Keratinocyte (primary cell): ENCODE measurements at regions not wholly inside any gene's neighbourhood (a gene's known extent, or its start where the extent isn't known, plus 50 kb on each side); places are given as distances from the start of the nearest gene placed in this dataset.

ENCODE experiments used
- DNase-seq: peaks from one replicate; pipeline ENCODE4 v3.0.0-alpha.2; 2011; ENCODE audit warnings: low read depth, missing footprints, low spot score
- FAIRE-seq: peaks from 2 replicates; lab custom pipeline; 2011; peaks lifted over from hg19 to GRCh38; lab: Jason Lieb, UNC
- H2AFZ ChIP-seq: 2 replicates; pipeline ENCODE4 v1.6.0; 2012; ENCODE audit warnings: low read length, control low read depth, inconsistent platforms; ENCODE audit not compliant: control insufficient read depth
- H3K27ac ChIP-seq: 2 replicates; pipeline ENCODE4 v1.5.1; 2011; ENCODE audit warnings: low read length; ENCODE audit not compliant: control insufficient read depth, insufficient read depth
- H3K27me3 ChIP-seq: 3 replicates; pipeline ENCODE4 v1.6.0; 2011; ENCODE audit warnings: low read length; ENCODE audit not compliant: control insufficient read depth, insufficient read depth; ENCODE audit errors: extremely low read depth
- H3K36me3 ChIP-seq, 2 experiments: 2 replicates in 1 of 2; 3 replicates in 1 of 2; pipeline ENCODE4 v1.5.1; 2011; ENCODE audit warnings: low read length in 2 of 2, mild to moderate bottlenecking in 1 of 2; ENCODE audit not compliant: control insufficient read depth in 2 of 2, insufficient read depth in 2 of 2; ENCODE audit errors: extremely low read depth in 1 of 2
- H3K4me1 ChIP-seq: 3 replicates; pipeline ENCODE4 v1.5.1; 2011; ENCODE audit warnings: low read length; ENCODE audit not compliant: control insufficient read depth, insufficient read depth; ENCODE audit errors: extremely low read depth
- H3K4me2 ChIP-seq: 3 replicates; pipeline ENCODE4 v1.6.0; 2011; ENCODE audit warnings: low read depth, low read length; ENCODE audit not compliant: control insufficient read depth, insufficient read depth; ENCODE audit errors: extremely low read depth
- H3K4me3 ChIP-seq, 3 experiments: fragments of 200-600 bp in 1 of 3; sonication (generic) in 1 of 3; 2 replicates in 2 of 3; 3 replicates in 1 of 3; pipeline ENCODE4 v1.5.1; 2011 to 2016; ENCODE audit warnings: low read length in 3 of 3, mild to moderate bottlenecking in 3 of 3, control low read depth in 2 of 3, inconsistent platforms in 1 of 3, low read depth in 1 of 3, mixed read lengths in 1 of 3, mixed run types in 1 of 3, moderate library complexity in 1 of 3; ENCODE audit not compliant: control insufficient read depth in 2 of 3, insufficient read depth in 2 of 3; ENCODE audit errors: extremely low read depth in 1 of 3
- H3K79me2 ChIP-seq: 2 replicates; pipeline ENCODE4 v1.6.0; 2012; ENCODE audit warnings: low read length; ENCODE audit not compliant: control insufficient read depth, insufficient read depth
- H3K9ac ChIP-seq: 3 replicates; pipeline ENCODE4 v1.6.0; 2011; ENCODE audit warnings: low read length; ENCODE audit not compliant: control insufficient read depth, insufficient read depth; ENCODE audit errors: extremely low read depth
- H3K9me1 ChIP-seq: 3 replicates; pipeline ENCODE4 v1.6.0; 2011; ENCODE audit warnings: low read length; ENCODE audit not compliant: control insufficient read depth, insufficient read depth; ENCODE audit errors: extremely low read depth
- H3K9me3 ChIP-seq: 2 replicates; pipeline ENCODE4 v1.5.1; 2012; ENCODE audit warnings: low read depth, low read length; ENCODE audit not compliant: control insufficient read depth
- H4K20me1 ChIP-seq: 3 replicates; pipeline ENCODE4 v1.6.0; 2011; ENCODE audit warnings: low read length; ENCODE audit not compliant: control insufficient read depth, insufficient read depth; ENCODE audit errors: extremely low read depth
- CTCF ChIP-seq, 3 experiments: IDR thresholded peaks in 1 of 3; conservative IDR thresholded peaks in 1 of 3; optimal IDR thresholded peaks in 1 of 3; 2 replicates in 2 of 3; 3 replicates in 1 of 3; pipeline versions ENCODE3 to v1.5.1; 2011; ENCODE audit warnings: low read length in 3 of 3, mild to moderate bottlenecking in 3 of 3, moderate library complexity in 2 of 3, control low read depth in 1 of 3, inconsistent platforms in 1 of 3; ENCODE audit not compliant: insufficient read depth in 2 of 3; ENCODE audit errors: extremely low read depth in 1 of 3
- EZH2 ChIP-seq: IDR thresholded peaks from one replicate; pipeline ENCODE4 v1.6.1; 2012; ENCODE audit warnings: inconsistent platforms, mild to moderate bottlenecking, low read length, moderate library complexity
- dilution Hi-C: fragments of 300-500 bp; cut with MboI; formaldehyde crosslinking; loops from one replicate; pipeline ENCODE4 v1.7.0; 2020; ENCODE audit warnings: low sequenced_read_pairs; ENCODE audit not compliant: extremely low pct_ligation_motif_present

GRCh38 chr2:37852585-37853014 is 72.5 kb upstream of the RMDN2 start:
- Histone ChIP-seq H3K4me1 (peaks cover 15% of the 10 kb centered on the region), H4K20me1 (no peaks in the 10 kb centered on the region), H3K79me2 (no peaks in the 10 kb centered on the region), H3K4me2 (no peak overlapping the region), H3K9me1 (no peaks in the 10 kb centered on the region), H3K9me3 (no peaks in the 10 kb centered on the region), H2AFZ (no peak overlapping the region), H3K27me3 (peaks cover 6% of the 10 kb centered on the region), H3K9ac (no peak overlapping the region), H3K36me3 (no peaks in the 10 kb centered on the region), H3K27ac (no peak overlapping the region), H3K4me3 (no peak overlapping the region)
- TF ChIP-seq CTCF (optimal IDR thresholded peaks at IDR 0.05 in 1 of 3, IDR thresholded peaks at IDR 0.05 in 1 of 3, conservative IDR thresholded peaks at IDR 0.05 in 1 of 3; ENCODE audit: extremely low read depth in 1 of 3, insufficient read depth in 2 of 3, low read length in 3 of 3) (no peak), EZH2 (no peak)
- dilution Hi-C loops = loop anchor here (25.0 kb wide), 1 partner anchor 440 kb away; no protein-coding TSS in a partner anchor
- DNase-seq = no peak
- FAIRE-seq = no peak

DNA sequence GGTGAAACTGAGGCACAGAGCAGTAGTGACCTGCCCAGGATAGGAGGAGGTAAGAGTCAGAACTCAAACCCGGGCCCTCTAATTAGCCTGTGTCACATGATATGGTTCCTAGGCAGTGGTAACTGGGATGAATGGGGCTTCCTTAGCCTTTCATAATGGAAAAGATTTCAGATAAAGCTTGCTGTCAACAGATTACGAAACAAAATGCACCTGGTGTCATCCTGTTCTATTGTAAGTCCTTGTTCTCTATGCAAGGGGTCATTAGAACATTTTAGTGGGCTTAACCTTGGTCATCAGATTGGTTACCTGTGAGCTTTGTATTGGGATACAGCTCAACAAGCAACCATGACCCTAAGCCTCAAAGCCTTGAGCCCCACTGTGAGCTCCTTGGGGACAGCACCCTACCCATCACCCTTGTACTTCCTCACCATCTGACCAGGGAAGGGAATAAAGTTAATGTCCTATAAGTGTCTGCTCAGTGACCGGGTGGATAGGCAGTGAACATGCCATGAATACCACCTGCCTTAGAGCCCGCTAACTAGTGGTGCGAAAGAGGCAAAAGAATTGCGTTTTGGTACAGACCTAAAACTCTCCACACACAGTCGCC is 70.3 kb upstream of the RMDN2 start:
- no peaks in the 10 kb centered on the region for H3K9me1 ChIP-seq
- TF ChIP-seq EZH2 (no peak), CTCF (optimal IDR thresholded peaks at IDR 0.05 in 1 of 3, IDR thresholded peaks at IDR 0.05 in 1 of 3, conservative IDR thresholded peaks at IDR 0.05 in 1 of 3; ENCODE audit: extremely low read depth in 1 of 3, insufficient read depth in 2 of 3, low read length in 3 of 3) (no peak)
- H3K9me3 ChIP-seq = no peaks in the 10 kb centered on the region
- H3K4me1 ChIP-seq = peaks cover 6% of the 10 kb centered on the region
- no peaks in the 10 kb centered on the region for H3K36me3 ChIP-seq
- H3K27me3 ChIP-seq = peaks cover 6% of the 10 kb centered on the region
- dilution Hi-C loops = loop anchor here (25.0 kb wide), 1 partner anchor 442 kb away; no protein-coding TSS in a partner anchor
- peak overlapping the region; percentile 33 for H3K4me2 ChIP-seq
- H4K20me1 ChIP-seq = no peaks in the 10 kb centered on the region
- H3K4me3 ChIP-seq = no peak overlapping the region
- H2AFZ ChIP-seq = peak overlapping the region; percentile 70
- no peaks in the 10 kb centered on the region for H3K79me2 ChIP-seq
- H3K9ac ChIP-seq = no peak overlapping the region
- H3K27ac ChIP-seq = no peak overlapping the region
- FAIRE-seq (no peak), DNase-seq (no peak)
